ENCODE measurements at regions not wholly inside any gene's neighbourhood (a gene's known extent, or its start where the extent isn't known, plus 50 kb on each side); places are given as distances from the start of the nearest gene placed in this dataset.
"Not testable (repeated sequence)": the region's sequence is repeated elsewhere in the genome, so short reads cannot be mapped to it uniquely, and the experiment has no call there.

- no peak for DNase-seq
Observed at GRCh38 chr7:101712652-101713051, 83.6 kb upstream of the MYL10 start.

GRCh38 chr7:101714097-101714496 lies 85.0 kb upstream of the MYL10 start:
- no peak for DNase-seq

- no peak for DNase-seq
Observed at GRCh38 chr7:101717628-101718357, 88.7 kb upstream of the MYL10 start.

GRCh38 chr7:101718363-101719122 lies 89.4 kb upstream of the MYL10 start:
- no peak for DNase-seq

GRCh38 chr7:101719123-101719470 lies 90.0 kb upstream of the MYL10 start:
- DNase-seq, result no peak

GRCh38 chr7:101720324-101720723 lies 91.2 kb upstream of the MYL10 start:
- DNase-seq, result no peak

GRCh38 chr7:101722247-101722646 lies 93.2 kb upstream of the MYL10 start:
- no peak for DNase-seq

- no peak for DNase-seq
Observed at GRCh38 chr7:101723835-101724234, 93.6 kb upstream of the CUX1 start.

GRCh38 chr7:101724957-101725356 lies 92.5 kb upstream of the CUX1 start:
- DNase-seq, result no peak

GRCh38 chr7:101725921-101726320 lies 91.5 kb upstream of the CUX1 start:
- no peak for DNase-seq

- no peak for DNase-seq
Observed at GRCh38 chr7:101727184-101727583, 90.2 kb upstream of the CUX1 start.

- peak; percentile 15 for DNase-seq
Observed at GRCh38 chr7:101728128-101728527, 89.3 kb upstream of the CUX1 start.

GRCh38 chr7:101728873-101729240 lies 88.6 kb upstream of the CUX1 start:
- DNase-seq, result not testable (repeated sequence)

GRCh38 chr7:101729241-101729883 lies 88.1 kb upstream of the CUX1 start:
- no peak for DNase-seq

- DNase-seq, result no peak
Observed at GRCh38 chr7:101731502-101732084, 85.8 kb upstream of the CUX1 start.

- peak; percentile 32 for DNase-seq
Observed at GRCh38 chr7:101733713-101734475, 83.5 kb upstream of the CUX1 start.

- DNase-seq, result no peak
Observed at GRCh38 chr7:101736084-101736483, 81.3 kb upstream of the CUX1 start.

- no peak for DNase-seq
Observed at GRCh38 chr7:101739775-101740398, 77.5 kb upstream of the CUX1 start.

GRCh38 chr7:101740981-101741725 lies 76.3 kb upstream of the CUX1 start:
- DNase-seq, result no peak

GRCh38 chr7:101743241-101743994 lies 74.0 kb upstream of the CUX1 start:
- peak; percentile 77 for DNase-seq

- DNase-seq, result no peak
Observed at GRCh38 chr7:101743995-101744360, 73.4 kb upstream of the CUX1 start.

All from NCI-H1105 treated with DMSO at 0.1 percent for 48 hours (cell line).